Fibroblast of skin of right biceps (primary cell): ENCODE measurements at regions not wholly inside any gene's neighbourhood (a gene's known extent, or its start where the extent isn't known, plus 50 kb on each side); places are given as distances from the start of the nearest gene placed in this dataset.

ENCODE experiments used
- DNase-seq: peaks from one replicate; pipeline ENCODE4 v3.0.0-alpha.2; 2013

GRCh38 chr4:187139141-187139540, 415.5 kb upstream of the FAT1 start:
- no peak for DNase-seq

- no peak for DNase-seq
Measured at GRCh38 chr4:187141101-187141500, 417.4 kb upstream of the FAT1 start.

GRCh38 chr4:187149229-187149945, 425.7 kb upstream of the FAT1 start:
- no peak for DNase-seq

GRCh38 chr4:187157380-187157958, 433.8 kb upstream of the FAT1 start:
- no peak for DNase-seq

GRCh38 chr4:187158003-187158402, 434.3 kb upstream of the FAT1 start:
- no peak for DNase-seq

- DNase-seq = no peak
Measured at GRCh38 chr4:187160486-187160885, 436.8 kb upstream of the FAT1 start.

GRCh38 chr4:187166886-187167512, 443.3 kb upstream of the FAT1 start:
- no peak for DNase-seq

- DNase-seq = peak; percentile 54
Measured at GRCh38 chr4:187171706-187172339, 448.2 kb upstream of the FAT1 start.

- no peak for DNase-seq
Measured at GRCh38 chr4:187172340-187172761, 448.7 kb upstream of the FAT1 start.

- DNase-seq = no peak
Measured at GRCh38 chr4:187174749-187175148, 451.1 kb upstream of the FAT1 start.

GRCh38 chr4:187175197-187175596, 451.5 kb upstream of the FAT1 start:
- no peak for DNase-seq

GRCh38 chr4:187176261-187176910, 452.7 kb upstream of the FAT1 start:
- no peak for DNase-seq

- DNase-seq = no peak
Measured at GRCh38 chr4:187178084-187178483, 454.4 kb upstream of the FAT1 start.

GRCh38 chr4:187178587-187178986, 454.9 kb upstream of the FAT1 start:
- no peak for DNase-seq

- DNase-seq = no peak
Measured at GRCh38 chr4:187179086-187180058, 455.7 kb upstream of the FAT1 start.

- DNase-seq = no peak
Measured at GRCh38 chr4:187181054-187181453, 457.4 kb upstream of the FAT1 start.

GRCh38 chr4:187183346-187183745, 459.7 kb upstream of the FAT1 start:
- DNase-seq = peak; percentile 37

- no peak for DNase-seq
Measured at GRCh38 chr4:187183826-187184225, 460.2 kb upstream of the FAT1 start.

GRCh38 chr4:187184508-187184907, 460.9 kb upstream of the FAT1 start:
- no peak for DNase-seq

- DNase-seq = no peak
Measured at GRCh38 chr4:187188118-187188517, 464.5 kb upstream of the FAT1 start.

- DNase-seq = no peak
Measured at GRCh38 chr4:187188741-187189140, 465.1 kb upstream of the FAT1 start.

GRCh38 chr4:187190390-187190789, 466.7 kb upstream of the FAT1 start:
- no peak for DNase-seq
